ENCODE measurements at regions not wholly inside any gene's neighbourhood (a gene's known extent, or its start where the extent isn't known, plus 50 kb on each side); places are given as distances from the start of the nearest gene placed in this dataset.

DNA sequence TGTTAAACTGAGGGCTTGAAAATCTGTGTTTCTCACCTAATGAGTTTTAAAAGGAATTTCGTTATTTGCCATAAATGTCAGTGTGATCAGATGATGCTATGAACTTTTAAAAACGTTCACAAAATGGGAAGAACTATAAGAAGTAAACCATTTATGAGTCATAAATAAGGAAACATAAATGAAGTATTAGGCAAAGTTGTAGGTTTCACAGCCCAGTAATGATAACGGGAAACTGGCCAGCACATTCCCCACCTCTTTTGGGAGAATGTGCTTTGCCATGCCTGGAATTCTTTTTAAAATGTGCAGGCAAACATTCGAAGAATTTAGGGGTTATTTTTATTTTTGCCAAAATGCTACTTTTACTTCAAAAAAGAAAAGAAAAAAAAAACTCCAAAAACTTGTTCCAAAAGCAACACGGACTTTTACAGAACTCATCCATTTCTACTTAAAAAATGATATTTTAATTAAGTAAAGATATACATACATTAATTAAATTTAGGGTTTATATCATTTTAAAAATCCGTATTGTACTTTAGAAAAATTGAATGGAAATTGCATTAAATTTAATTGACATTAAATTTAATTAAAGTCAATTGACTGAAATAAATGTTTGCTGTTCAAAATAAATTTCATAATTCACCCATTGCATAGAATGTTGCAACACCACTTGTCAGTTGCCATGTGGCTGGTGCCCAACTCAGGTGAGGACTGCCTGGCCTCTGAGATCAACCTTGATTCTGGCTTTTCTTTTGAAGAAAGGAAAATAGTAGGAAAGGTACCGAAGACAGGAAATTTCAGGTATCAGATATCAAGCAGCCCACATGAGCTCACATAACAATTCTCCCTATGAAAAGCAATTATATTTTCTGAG is 1198.5 kb downstream of the EFNB2 start:
- TF ChIP-seq POLR2A (IDR thresholded peaks at IDR 0.05; ENCODE audit: low read depth, low read length), result no peak
- no peak for TF ChIP-seq POLR2AphosphoS5 (IDR thresholded peaks at IDR 0.05; ENCODE audit: low read depth, low read length)
- TF ChIP-seq TAF1 (IDR thresholded peaks at IDR 0.05; ENCODE audit: low read depth, low read length), result no peak
- no peak for TF ChIP-seq PAX5 (IDR thresholded peaks at IDR 0.05; ENCODE audit: insufficient read depth, low read length, severe bottlenecking)
- no peak for TF ChIP-seq SPI1 (IDR thresholded peaks at IDR 0.05; ENCODE audit: low read depth, low read length)
- TF ChIP-seq POU2F2 (IDR thresholded peaks at IDR 0.05; ENCODE audit: low read depth, low read length), result no peak

All from GM12891 (cell line).